CD4-positive, CD25-positive, alpha-beta regulatory T cell (primary cell): ENCODE measurements at regions not wholly inside any gene's neighbourhood (a gene's known extent, or its start where the extent isn't known, plus 50 kb on each side); places are given as distances from the start of the nearest gene placed in this dataset.

Source experiments
- ATAC-seq, 2 donors: fragments of 150-1000 bp; cut with Tn5 transposase; one replicate each; pipeline ENCODE4 v1.10.0; 2021; ENCODE audit warnings: low read depth in 2 of 2, moderate number of reproducible peaks in 2 of 2, moderate library complexity in 1 of 2
- DNase-seq, 3 donors: peaks; one replicate each; pipeline versions ENCODE4 v3.0.0 to v3.0.0-alpha.2; 2012 to 2022; ENCODE audit warnings: mixed read lengths in 1 of 3
- H3K27ac ChIP-seq: one replicate; pipeline ENCODE4 v1.7.0; 2013; ENCODE audit warnings: mild to moderate bottlenecking, low read length; ENCODE audit not compliant: insufficient read depth, poor library complexity, severe bottlenecking
- H3K27me3 ChIP-seq: one replicate; pipeline ENCODE4 v1.7.0; 2013; ENCODE audit warnings: low read length; ENCODE audit not compliant: control insufficient read depth, insufficient read depth
- H3K36me3 ChIP-seq: one replicate; pipeline ENCODE4 v1.7.0; 2013; ENCODE audit warnings: mild to moderate bottlenecking, low read length, moderate library complexity; ENCODE audit not compliant: control insufficient read depth, insufficient read depth
- H3K4me1 ChIP-seq: 2 replicates; pipeline ENCODE4 v1.7.0; 2013; ENCODE audit warnings: mild to moderate bottlenecking, low read length; ENCODE audit not compliant: insufficient read depth, control insufficient read depth, poor library complexity, severe bottlenecking
- H3K4me3 ChIP-seq: one replicate; pipeline ENCODE4 v1.7.0; 2013; ENCODE audit warnings: low read depth, mild to moderate bottlenecking, low read length, moderate library complexity
- H3K9me3 ChIP-seq, 2 experiments: 1 replicate in 1 of 2; 2 replicates in 1 of 2; pipeline ENCODE4 v1.7.0; 2013; ENCODE audit warnings: low read length in 2 of 2, mild to moderate bottlenecking in 1 of 2, moderate library complexity in 1 of 2; ENCODE audit not compliant: control insufficient read depth in 2 of 2
- H3K27ac Mint-ChIP-seq, 3 donors: one replicate each; pipeline ENCODE4 v1.8.0; 2020 to 2022; ENCODE audit warnings: mild to moderate bottlenecking in 3 of 3, mixed read lengths in 3 of 3, moderate library complexity in 2 of 3
- H3K27me3 Mint-ChIP-seq: one replicate; pipeline ENCODE4 v1.8.0; 2022; ENCODE audit warnings: mild to moderate bottlenecking, mixed read lengths
- H3K36me3 Mint-ChIP-seq: one replicate; pipeline ENCODE4 v1.8.0; 2020; ENCODE audit warnings: mixed read lengths
- H3K4me1 Mint-ChIP-seq, 4 donors: one replicate each; pipeline ENCODE4 v1.8.0; 2020 to 2022; ENCODE audit warnings: mixed read lengths in 4 of 4, mild to moderate bottlenecking in 1 of 4
- H3K4me3 Mint-ChIP-seq, 4 donors: one replicate each; pipeline ENCODE4 v1.8.0; 2020 to 2022; ENCODE audit warnings: mild to moderate bottlenecking in 4 of 4, mixed read lengths in 4 of 4, moderate library complexity in 3 of 4
- H3K9me3 Mint-ChIP-seq, 7 donors: one replicate each; pipeline ENCODE4 v1.8.0; 2020 to 2022; ENCODE audit warnings: mixed read lengths in 7 of 7, mild to moderate bottlenecking in 3 of 7, moderate library complexity in 2 of 7

GRCh38 chr4:24319387-24319786, 265.0 kb downstream of the DHX15 start:
- Mint-ChIP-seq H3K9me3 (peaks cover 0 to 3% (median 0%) of the 10 kb centered on the region in 7 donors), H3K4me1 (no peaks in the 10 kb centered on the region), H3K27ac (no peak overlapping the region), H3K36me3 (no peaks in the 10 kb centered on the region), H3K27me3 (peaks cover 4% of the 10 kb centered on the region), H3K4me3 (no peak overlapping the region)
- H3K4me3 ChIP-seq = no peak overlapping the region
- H3K36me3 ChIP-seq = no peaks in the 10 kb centered on the region
- ATAC-seq (no peak), DNase-seq (no peak)
- no peaks in the 10 kb centered on the region for H3K4me1 ChIP-seq
- H3K27ac ChIP-seq = no peak overlapping the region
- H3K9me3 ChIP-seq = no peaks in the 10 kb centered on the region
- no peaks in the 10 kb centered on the region for H3K27me3 ChIP-seq

GRCh38 chr4:24315056-24315455, 269.3 kb downstream of the DHX15 start:
- no peaks in the 10 kb centered on the region for H3K27me3 ChIP-seq
- H3K27me3 Mint-ChIP-seq = peaks cover 3% of the 10 kb centered on the region
- no peak for DNase-seq
- no peaks in the 10 kb centered on the region for H3K4me1 Mint-ChIP-seq
- H3K9me3 ChIP-seq = no peaks in the 10 kb centered on the region
- no peaks in the 10 kb centered on the region for H3K4me1 ChIP-seq
- no peaks in the 10 kb centered on the region for H3K36me3 Mint-ChIP-seq
- no peaks in the 10 kb centered on the region for H3K36me3 ChIP-seq
- no peak overlapping the region for H3K4me3 ChIP-seq
- ATAC-seq = no peak
- H3K27ac Mint-ChIP-seq = no peak overlapping the region
- H3K9me3 Mint-ChIP-seq = peaks cover 0 to 3% (median 0%) of the 10 kb centered on the region in 7 donors
- H3K27ac ChIP-seq = no peak overlapping the region
- no peak overlapping the region for H3K4me3 Mint-ChIP-seq

GRCh38 chr4:24312261-24312913, 272.0 kb downstream of the DHX15 start:
- no peak overlapping the region for H3K4me3 Mint-ChIP-seq
- H3K27me3 Mint-ChIP-seq = peaks cover 6% of the 10 kb centered on the region
- no peaks in the 10 kb centered on the region for H3K4me1 Mint-ChIP-seq
- Histone ChIP-seq H3K27me3 (no peaks in the 10 kb centered on the region), H3K9me3 (no peaks in the 10 kb centered on the region), H3K27ac (no peak overlapping the region), H3K4me3 (no peak overlapping the region), H3K4me1 (no peaks in the 10 kb centered on the region), H3K36me3 (no peaks in the 10 kb centered on the region)
- DNase-seq = no peak
- H3K9me3 Mint-ChIP-seq = peaks cover 0 to 4% (median 0%) of the 10 kb centered on the region in 7 donors
- H3K27ac Mint-ChIP-seq = no peak overlapping the region
- ATAC-seq = no peak
- H3K36me3 Mint-ChIP-seq = no peaks in the 10 kb centered on the region

DNA sequence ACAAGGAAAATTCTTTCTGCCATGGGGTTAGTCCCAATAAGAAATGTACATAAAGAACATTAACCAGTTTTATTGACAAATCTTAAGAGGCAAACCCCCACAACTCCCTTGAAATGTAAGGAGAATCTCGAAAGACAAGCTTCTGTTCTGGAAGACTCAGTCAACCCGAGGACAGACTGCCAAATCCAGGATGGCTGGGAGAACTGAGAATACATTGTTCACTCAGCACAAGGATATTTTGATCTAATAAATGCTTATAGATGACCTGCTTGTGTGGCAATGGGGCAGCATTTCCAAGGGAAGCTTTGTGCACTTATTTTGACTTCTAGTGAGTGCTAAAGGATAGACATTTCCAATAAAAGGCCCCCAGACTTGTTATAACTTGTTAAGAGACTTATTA, 280.4 kb downstream of the DHX15 start:
- Mint-ChIP-seq H3K27me3 (peaks cover 3% of the 10 kb centered on the region), H3K4me3 (no peak overlapping the region), H3K9me3 (peaks cover 0 to 4% (median under 1%) of the 10 kb centered on the region in 7 donors), H3K4me1 (no peaks in the 10 kb centered on the region), H3K27ac (no peak overlapping the region), H3K36me3 (no peaks in the 10 kb centered on the region)
- Histone ChIP-seq H3K27me3 (no peaks in the 10 kb centered on the region), H3K4me3 (no peak overlapping the region), H3K36me3 (no peaks in the 10 kb centered on the region), H3K27ac (no peak overlapping the region), H3K4me1 (no peaks in the 10 kb centered on the region), H3K9me3 (no peaks in the 10 kb centered on the region)
- DNase-seq (no peak), ATAC-seq (no peak)

GRCh38 chr4:24298911-24299310, 285.4 kb downstream of the DHX15 start:
- no peaks in the 10 kb centered on the region for H3K9me3 ChIP-seq
- H3K4me1 ChIP-seq = no peaks in the 10 kb centered on the region
- no peak overlapping the region for H3K27ac Mint-ChIP-seq

GRCh38 chr4:24287096-24287495, 297.3 kb downstream of the DHX15 start:
- ATAC-seq (no peak), DNase-seq (no peak)
- peaks cover 0 to 8% (median 0%) of the 10 kb centered on the region in 7 donors for H3K9me3 Mint-ChIP-seq
- H3K4me1 Mint-ChIP-seq = no peaks in the 10 kb centered on the region
- Histone ChIP-seq H3K27me3 (no peaks in the 10 kb centered on the region), H3K4me1 (no peaks in the 10 kb centered on the region), H3K9me3 (no peaks in the 10 kb centered on the region), H3K36me3 (no peaks in the 10 kb centered on the region), H3K27ac (no peak overlapping the region), H3K4me3 (no peak overlapping the region)
- no peaks in the 10 kb centered on the region for H3K36me3 Mint-ChIP-seq
- H3K4me3 Mint-ChIP-seq = no peak overlapping the region
- no peak overlapping the region for H3K27ac Mint-ChIP-seq
- H3K27me3 Mint-ChIP-seq = no peaks in the 10 kb centered on the region

More at GRCh38 chr4:24298911-24299310, 285.4 kb downstream of the DHX15 start:
- no peak for DNase-seq
- Histone ChIP-seq H3K4me3 (no peak overlapping the region), H3K27ac (no peak overlapping the region), H3K27me3 (no peaks in the 10 kb centered on the region), H3K36me3 (no peaks in the 10 kb centered on the region)
- no peak for ATAC-seq
- H3K27me3 Mint-ChIP-seq = peaks cover 4% of the 10 kb centered on the region
- peaks cover 0 to 3% (median 0%) of the 10 kb centered on the region in 7 donors for H3K9me3 Mint-ChIP-seq
- H3K4me3 Mint-ChIP-seq = no peak overlapping the region
- H3K4me1 Mint-ChIP-seq = no peaks in the 10 kb centered on the region
- H3K36me3 Mint-ChIP-seq = no peaks in the 10 kb centered on the region

DNA sequence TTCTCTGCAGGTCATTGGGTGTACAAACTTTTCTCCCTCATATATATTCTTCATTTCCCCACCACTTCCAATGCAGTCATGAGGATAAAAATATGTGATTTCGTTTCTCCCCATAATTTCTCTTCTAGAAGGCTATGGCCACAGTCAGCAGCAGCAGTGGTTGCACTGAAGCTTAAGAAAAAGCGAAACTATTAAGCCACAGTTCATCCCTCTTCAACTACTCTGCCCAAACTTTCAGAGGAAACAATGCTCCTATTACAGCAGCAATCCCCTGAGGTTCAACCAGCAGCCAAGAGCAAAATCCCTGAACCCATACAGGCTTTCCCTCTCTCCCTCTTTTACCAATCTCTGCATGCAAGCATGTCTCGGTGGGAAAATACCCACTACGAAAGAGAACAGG, 298.6 kb downstream of the DHX15 start:
- Histone ChIP-seq H3K4me1 (no peaks in the 10 kb centered on the region), H3K4me3 (no peak overlapping the region), H3K27me3 (no peaks in the 10 kb centered on the region), H3K9me3 (no peaks in the 10 kb centered on the region), H3K27ac (no peak overlapping the region), H3K36me3 (no peaks in the 10 kb centered on the region)
- ATAC-seq (no peak), DNase-seq (no peak)
- Mint-ChIP-seq H3K9me3 (peaks cover 0 to 8% (median 0%) of the 10 kb centered on the region in 7 donors), H3K27ac (no peak overlapping the region), H3K36me3 (no peaks in the 10 kb centered on the region), H3K4me3 (no peak overlapping the region), H3K4me1 (no peaks in the 10 kb centered on the region), H3K27me3 (no peaks in the 10 kb centered on the region)

DNA sequence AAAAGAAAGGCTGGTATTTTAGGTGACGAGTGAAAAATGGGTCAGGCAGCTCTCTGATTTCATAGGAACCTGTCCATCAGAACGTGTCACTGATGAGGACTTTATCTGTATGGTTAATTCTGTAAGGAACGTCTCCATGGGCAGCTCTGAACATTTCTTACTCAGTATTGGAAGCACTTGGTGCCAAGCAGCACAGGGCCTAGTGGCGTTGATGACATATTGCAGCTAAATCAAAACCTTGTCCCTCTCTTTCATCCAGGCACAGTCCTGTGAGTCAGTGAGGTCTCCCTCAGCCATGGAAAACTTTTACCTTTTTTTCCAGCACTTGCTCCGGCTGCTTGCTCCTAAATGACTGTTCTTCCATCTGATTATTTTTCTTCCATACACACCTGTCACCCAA, 301.9 kb downstream of the DHX15 start:
- Mint-ChIP-seq H3K4me3 (no peak overlapping the region), H3K27ac (no peak overlapping the region), H3K36me3 (no peaks in the 10 kb centered on the region), H3K4me1 (no peaks in the 10 kb centered on the region), H3K9me3 (peaks cover 0 to 4% (median 0%) of the 10 kb centered on the region in 7 donors), H3K27me3 (no peaks in the 10 kb centered on the region)
- H3K9me3 ChIP-seq = no peaks in the 10 kb centered on the region
- H3K27me3 ChIP-seq = no peaks in the 10 kb centered on the region
- no peak for DNase-seq
- ATAC-seq = no peak
- H3K27ac ChIP-seq = no peak overlapping the region
- no peak overlapping the region for H3K4me3 ChIP-seq
- no peaks in the 10 kb centered on the region for H3K4me1 ChIP-seq
- no peaks in the 10 kb centered on the region for H3K36me3 ChIP-seq
